ENCODE measurements at regions not wholly inside any gene's neighbourhood (a gene's known extent, or its start where the extent isn't known, plus 50 kb on each side); places are given as distances from the start of the nearest gene placed in this dataset.

DNA sequence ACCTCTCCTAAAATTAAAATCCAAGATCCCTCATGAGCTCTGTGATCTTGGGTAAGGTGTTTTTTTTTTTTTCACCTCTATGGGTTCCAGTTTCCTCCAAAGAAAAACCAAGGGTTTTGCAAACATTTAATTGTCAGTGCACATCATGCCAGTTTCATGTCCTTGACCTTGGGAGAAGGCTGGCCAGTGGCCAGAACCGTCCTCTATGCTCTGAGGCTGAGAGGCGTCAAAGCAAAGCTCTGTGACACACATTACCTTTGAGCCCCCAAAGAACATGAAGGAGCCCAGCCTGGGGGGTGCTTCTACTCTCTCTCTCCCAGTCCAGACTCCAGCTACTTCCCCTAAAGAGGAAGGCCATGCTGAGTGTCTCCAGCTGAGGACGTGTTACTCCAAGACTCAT lies 145.5 kb upstream of the TMEM132C start:
- in situ Hi-C loops (cut with MboI; ENCODE audit: low sequenced_read_pairs in 4 of 4) (no loop called here), intact Hi-C loops (cut with DNase I; ENCODE audit: low total_unique reads) (no loop called here)
- no peaks in the 10 kb centered on the region for H3K27me3 ChIP-seq
- TF ChIP-seq POLR2A (IDR thresholded peaks at IDR 0.05): no peak
- no peak overlapping the region for H3K27ac ChIP-seq
- H3K9me3 ChIP-seq: no peaks in the 10 kb centered on the region
- no peak for ATAC-seq
- H3K36me3 ChIP-seq: no peaks in the 10 kb centered on the region
- no peaks in the 10 kb centered on the region for H3K4me1 ChIP-seq
- H3K4me3 ChIP-seq: no peak overlapping the region
- DNase-seq: no peak

DNA sequence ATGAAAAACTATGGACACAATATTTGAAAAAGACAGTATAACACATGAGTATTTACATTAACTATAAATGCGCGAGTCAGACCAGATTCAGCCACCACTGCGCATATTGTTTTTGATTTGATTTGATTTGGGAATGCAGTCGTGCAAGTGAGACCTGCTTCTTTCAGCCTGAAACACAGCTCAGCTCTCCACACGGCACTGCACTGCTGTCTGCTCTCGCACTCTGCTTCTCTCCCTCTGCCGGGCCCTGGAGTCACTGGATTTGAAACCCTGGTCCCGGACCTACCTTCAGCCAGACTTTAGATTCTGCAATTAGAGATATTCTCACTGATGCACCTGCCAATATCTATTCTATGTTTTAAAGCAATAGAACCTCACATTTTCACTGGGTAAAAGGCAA lies 143.9 kb upstream of the TMEM132C start:
- ATAC-seq: no peak

DNA sequence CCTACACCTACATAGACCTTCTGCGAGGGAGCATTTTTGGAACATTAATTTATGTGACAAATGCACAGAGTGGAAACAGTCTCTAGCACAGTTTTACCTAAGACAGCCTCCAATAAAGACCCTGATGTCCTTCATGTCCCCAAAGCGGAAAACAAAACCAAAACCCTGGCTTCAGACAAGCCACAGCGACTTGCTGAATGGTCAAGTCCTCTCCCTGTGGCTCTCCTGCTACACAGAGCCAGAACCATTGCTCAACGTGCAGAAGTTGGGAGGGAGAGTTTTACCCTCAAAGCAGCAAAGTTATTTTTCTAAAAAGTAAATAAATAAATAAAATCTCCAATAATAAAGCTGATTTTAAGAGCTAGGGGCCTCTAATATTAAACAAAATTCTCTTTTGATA lies 135.0 kb upstream of the TMEM132C start:
- Histone ChIP-seq H3K4me1 (no peaks in the 10 kb centered on the region), H3K36me3 (no peaks in the 10 kb centered on the region), H3K27ac (no peak overlapping the region), H3K27me3 (no peaks in the 10 kb centered on the region), H3K9me3 (no peaks in the 10 kb centered on the region), H3K4me3 (no peak overlapping the region)
- intact Hi-C loops (cut with DNase I; ENCODE audit: low total_unique reads) (no loop called here), in situ Hi-C loops (cut with MboI; ENCODE audit: low sequenced_read_pairs in 4 of 4) (no loop called here)
- DNase-seq (no peak), ATAC-seq (no peak)
- no peak for TF ChIP-seq POLR2A (IDR thresholded peaks at IDR 0.05)
- TF ChIP-seq CTCF (IDR thresholded peaks at IDR 0.05 in 4 of 5, conservative IDR thresholded peaks at IDR 0.05 in 1 of 5): no peak

More for the DNA sequence above, 143.9 kb upstream of the TMEM132C start:
- no peak for DNase-seq
- Histone ChIP-seq H3K9me3 (no peaks in the 10 kb centered on the region), H3K27me3 (no peaks in the 10 kb centered on the region), H3K4me3 (no peak overlapping the region), H3K4me1 (no peaks in the 10 kb centered on the region), H3K27ac (no peak overlapping the region), H3K36me3 (no peaks in the 10 kb centered on the region)
- TF ChIP-seq CTCF (IDR thresholded peaks at IDR 0.05 in 4 of 5, conservative IDR thresholded peaks at IDR 0.05 in 1 of 5): no peak
- no peak for TF ChIP-seq POLR2A (IDR thresholded peaks at IDR 0.05)
- in situ Hi-C loops (cut with MboI; ENCODE audit: low sequenced_read_pairs in 4 of 4): no loop called here
- intact Hi-C loops (cut with DNase I; ENCODE audit: low total_unique reads): no loop called here

GRCh38 chr12:128133321-128134073 lies 133.5 kb upstream of the TMEM132C start:
- intact Hi-C loops (cut with DNase I; ENCODE audit: low total_unique reads) (no loop called here), in situ Hi-C loops (cut with MboI; ENCODE audit: low sequenced_read_pairs in 4 of 4) (no loop called here)
- Histone ChIP-seq H3K27me3 (no peaks in the 10 kb centered on the region), H3K36me3 (no peaks in the 10 kb centered on the region), H3K4me3 (no peak overlapping the region), H3K27ac (no peak overlapping the region), H3K9me3 (no peaks in the 10 kb centered on the region), H3K4me1 (no peaks in the 10 kb centered on the region)
- TF ChIP-seq POLR2A (IDR thresholded peaks at IDR 0.05): no peak
- no peak for TF ChIP-seq CTCF (IDR thresholded peaks at IDR 0.05 in 4 of 5, conservative IDR thresholded peaks at IDR 0.05 in 1 of 5)
- DNase-seq (no peak), ATAC-seq (no peak)

- H3K9me3 ChIP-seq: no peaks in the 10 kb centered on the region
- in situ Hi-C loops (cut with MboI; ENCODE audit: low sequenced_read_pairs in 4 of 4): no loop called here
Measured at GRCh38 chr12:128137140-128137539, 129.8 kb upstream of the TMEM132C start.

More at GRCh38 chr12:128137140-128137539, 129.8 kb upstream of the TMEM132C start:
- no peak for ATAC-seq
- no peak for DNase-seq
- H3K4me1 ChIP-seq: no peaks in the 10 kb centered on the region
- no peak overlapping the region for H3K4me3 ChIP-seq
- no peaks in the 10 kb centered on the region for H3K36me3 ChIP-seq
- no peaks in the 10 kb centered on the region for H3K27me3 ChIP-seq
- H3K27ac ChIP-seq: no peak overlapping the region
- intact Hi-C loops (cut with DNase I; ENCODE audit: low total_unique reads): no loop called here
- TF ChIP-seq CTCF (IDR thresholded peaks at IDR 0.05 in 4 of 5, conservative IDR thresholded peaks at IDR 0.05 in 1 of 5) (no peak), POLR2A (IDR thresholded peaks at IDR 0.05) (no peak)

Data from gastrocnemius medialis (tissue), 4 donors.